ENCODE measurements at regions not wholly inside any gene's neighbourhood (a gene's known extent, or its start where the extent isn't known, plus 50 kb on each side); places are given as distances from the start of the nearest gene placed in this dataset.

DNA sequence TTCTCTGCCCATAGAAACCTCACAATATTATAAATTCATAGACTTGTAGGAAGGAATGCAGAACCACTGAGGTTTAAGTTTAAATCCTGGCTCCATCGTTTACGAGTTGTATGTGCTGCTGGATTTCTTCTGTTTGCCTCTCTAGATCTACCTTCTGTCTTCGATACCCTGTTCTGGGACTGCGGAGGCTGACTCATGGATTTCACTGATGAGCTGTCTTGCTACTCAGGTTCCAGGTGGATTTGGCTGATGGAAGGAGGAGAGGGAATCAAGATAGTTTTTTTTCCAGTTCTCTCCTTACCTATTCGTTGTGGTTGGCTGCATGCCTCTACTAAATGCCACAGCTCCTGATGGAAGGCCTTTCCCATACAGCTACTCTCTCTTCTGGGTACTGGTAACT lies 375.8 kb downstream of the REEP3 start:
- no peaks in the 10 kb centered on the region for H3K36me3 Mint-ChIP-seq (ENCODE audit: low read depth)

DNA sequence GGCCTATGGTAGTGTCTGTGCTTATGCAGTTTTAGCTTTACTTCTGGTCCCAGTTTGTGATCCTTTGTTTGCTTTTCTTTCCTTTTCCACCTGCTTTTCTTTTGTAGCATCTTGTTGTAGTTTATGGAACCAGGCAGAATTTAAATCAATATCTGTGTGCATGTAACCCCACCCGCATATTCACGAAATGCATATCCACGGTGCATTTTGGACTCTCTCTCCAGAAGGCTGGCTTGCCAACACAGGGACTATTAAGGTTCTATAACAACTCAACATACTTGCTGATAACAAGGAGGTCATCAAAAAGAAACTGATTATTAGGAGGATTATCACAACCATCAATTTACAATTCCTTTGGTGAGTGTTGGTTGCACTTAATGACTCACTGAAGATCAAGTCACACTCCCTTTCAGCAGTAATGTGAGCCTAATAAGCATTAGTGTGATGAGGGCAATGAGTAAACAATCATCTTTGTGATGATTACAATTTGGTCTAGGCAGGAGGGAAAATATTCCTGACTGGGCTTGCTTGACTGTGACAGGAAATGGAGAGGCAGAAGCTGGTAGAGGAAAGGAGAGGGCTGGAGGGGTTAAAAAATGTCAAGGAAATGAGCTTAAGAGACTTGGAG lies 378.6 kb downstream of the REEP3 start:
- no peak overlapping the region for H3K27ac Mint-ChIP-seq (ENCODE audit: unreplicated experiment)
- TF ChIP-seq, protein P1, sequence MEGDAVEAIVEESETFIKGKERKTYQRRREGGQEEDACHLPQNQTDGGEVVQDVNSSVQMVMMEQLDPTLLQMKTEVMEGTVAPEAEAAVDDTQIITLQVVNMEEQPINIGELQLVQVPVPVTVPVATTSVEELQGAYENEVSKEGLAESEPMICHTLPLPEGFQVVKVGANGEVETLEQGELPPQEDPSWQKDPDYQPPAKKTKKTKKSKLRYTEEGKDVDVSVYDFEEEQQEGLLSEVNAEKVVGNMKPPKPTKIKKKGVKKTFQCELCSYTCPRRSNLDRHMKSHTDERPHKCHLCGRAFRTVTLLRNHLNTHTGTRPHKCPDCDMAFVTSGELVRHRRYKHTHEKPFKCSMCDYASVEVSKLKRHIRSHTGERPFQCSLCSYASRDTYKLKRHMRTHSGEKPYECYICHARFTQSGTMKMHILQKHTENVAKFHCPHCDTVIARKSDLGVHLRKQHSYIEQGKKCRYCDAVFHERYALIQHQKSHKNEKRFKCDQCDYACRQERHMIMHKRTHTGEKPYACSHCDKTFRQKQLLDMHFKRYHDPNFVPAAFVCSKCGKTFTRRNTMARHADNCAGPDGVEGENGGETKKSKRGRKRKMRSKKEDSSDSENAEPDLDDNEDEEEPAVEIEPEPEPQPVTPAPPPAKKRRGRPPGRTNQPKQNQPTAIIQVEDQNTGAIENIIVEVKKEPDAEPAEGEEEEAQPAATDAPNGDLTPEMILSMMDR (IDR thresholded peaks at IDR 0.05), result no peak
- peaks cover 26% of the 10 kb centered on the region for H3K4me1 Mint-ChIP-seq (ENCODE audit: low read depth)
- no peak overlapping the region for H3K4me3 Mint-ChIP-seq (ENCODE audit: unreplicated experiment)
- no peaks in the 10 kb centered on the region for H3K27me3 Mint-ChIP-seq (ENCODE audit: low read depth)
- no peak for DNase-seq (ENCODE audit: low spot score)
- no peaks in the 10 kb centered on the region for H3K9me3 Mint-ChIP-seq (ENCODE audit: low read depth)
- H3K36me3 Mint-ChIP-seq (ENCODE audit: low read depth), result no peaks in the 10 kb centered on the region

More for the DNA sequence above, 375.8 kb downstream of the REEP3 start:
- DNase-seq (ENCODE audit: low spot score), result no peak
- no peak overlapping the region for H3K27ac Mint-ChIP-seq (ENCODE audit: unreplicated experiment)
- H3K4me3 Mint-ChIP-seq (ENCODE audit: unreplicated experiment), result no peak overlapping the region
- H3K27me3 Mint-ChIP-seq (ENCODE audit: low read depth), result no peaks in the 10 kb centered on the region
- peaks cover 20% of the 10 kb centered on the region for H3K4me1 Mint-ChIP-seq (ENCODE audit: low read depth)
- H3K9me3 Mint-ChIP-seq (ENCODE audit: low read depth), result no peaks in the 10 kb centered on the region
- TF ChIP-seq, protein P1 (IDR thresholded peaks at IDR 0.05), result no peak

DNA sequence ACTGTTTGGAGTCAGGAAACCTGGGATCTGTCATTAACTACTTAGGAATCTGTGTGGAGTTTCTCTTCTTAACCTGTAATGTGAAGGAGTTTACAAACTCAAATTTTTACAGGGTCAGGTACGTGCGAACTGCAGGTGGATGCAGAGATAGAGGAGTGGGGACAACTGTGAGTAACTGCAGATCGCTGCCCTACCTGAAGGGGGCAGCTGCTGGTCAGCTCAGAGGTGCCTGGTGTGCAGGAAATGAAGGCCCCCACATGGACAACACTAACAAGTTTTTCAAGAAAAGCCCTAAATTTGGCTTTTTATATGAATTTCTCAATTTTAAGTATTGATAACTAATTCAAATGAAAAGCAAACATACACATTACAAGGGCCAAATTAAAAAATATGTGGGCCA lies 380.0 kb downstream of the REEP3 start:
- TF ChIP-seq, protein P1 (IDR thresholded peaks at IDR 0.05), result peak; percentile 57
- Mint-ChIP-seq H3K9me3 (ENCODE audit: low read depth) (peaks cover 3% of the 10 kb centered on the region), H3K27me3 (ENCODE audit: low read depth) (no peaks in the 10 kb centered on the region), H3K27ac (ENCODE audit: unreplicated experiment) (no peak overlapping the region), H3K4me1 (ENCODE audit: low read depth) (peaks cover 26% of the 10 kb centered on the region), H3K4me3 (ENCODE audit: unreplicated experiment) (no peak overlapping the region), H3K36me3 (ENCODE audit: low read depth) (no peaks in the 10 kb centered on the region)
- DNase-seq (ENCODE audit: low spot score), result no peak

DNA sequence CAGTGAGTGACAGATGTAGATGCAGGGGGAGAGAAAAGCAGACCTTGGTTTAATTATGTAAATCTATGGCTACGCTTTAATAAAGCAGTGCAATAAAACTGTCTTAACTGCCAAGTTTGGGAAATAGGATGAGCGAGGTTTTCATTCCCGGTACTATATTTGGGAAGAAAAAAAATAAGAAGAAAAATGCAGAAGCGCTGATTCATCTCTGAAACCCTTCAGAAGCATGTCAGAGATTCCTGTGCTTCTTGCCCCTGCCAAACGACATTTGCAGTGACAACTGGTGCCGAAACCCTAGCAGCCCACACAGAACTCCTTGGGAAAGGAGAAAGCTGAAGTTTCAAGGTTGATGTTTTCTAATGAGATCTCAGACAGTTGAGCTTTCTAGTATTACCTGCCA lies 380.7 kb downstream of the REEP3 start:
- H3K4me3 Mint-ChIP-seq (ENCODE audit: unreplicated experiment), result peak overlapping the region; percentile 26
- TF ChIP-seq, protein P1 (IDR thresholded peaks at IDR 0.05), result no peak
- no peaks in the 10 kb centered on the region for H3K36me3 Mint-ChIP-seq (ENCODE audit: low read depth)
- H3K4me1 Mint-ChIP-seq (ENCODE audit: low read depth), result peaks cover 26% of the 10 kb centered on the region
- peaks cover 3% of the 10 kb centered on the region for H3K9me3 Mint-ChIP-seq (ENCODE audit: low read depth)
- H3K27me3 Mint-ChIP-seq (ENCODE audit: low read depth), result no peaks in the 10 kb centered on the region
- no peak for DNase-seq (ENCODE audit: low spot score)
- peak overlapping the region; percentile 61 for H3K27ac Mint-ChIP-seq (ENCODE audit: unreplicated experiment)

DNA sequence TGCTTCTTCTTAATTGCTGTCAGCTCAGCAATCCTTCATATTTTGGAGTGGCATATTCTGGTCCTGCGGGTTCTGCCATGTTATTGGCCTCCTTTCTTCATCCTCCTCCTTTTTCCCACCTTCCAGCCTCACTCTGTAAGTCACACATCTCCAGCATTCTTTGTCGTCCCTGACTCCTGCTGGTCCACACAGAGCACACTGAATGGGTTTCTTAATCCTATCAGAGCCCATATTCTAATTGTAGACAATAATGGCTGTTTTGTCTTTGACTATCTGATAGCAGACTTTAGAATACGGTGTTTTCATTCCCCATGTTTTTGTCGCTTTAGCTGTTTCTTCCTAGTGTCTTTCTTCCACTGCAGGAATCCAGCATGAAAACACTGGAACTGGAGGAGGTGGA lies 389.6 kb downstream of the REEP3 start:
- Mint-ChIP-seq H3K4me3 (ENCODE audit: unreplicated experiment) (no peak overlapping the region), H3K9me3 (ENCODE audit: low read depth) (no peaks in the 10 kb centered on the region), H3K36me3 (ENCODE audit: low read depth) (no peaks in the 10 kb centered on the region), H3K27me3 (ENCODE audit: low read depth) (peaks cover 2% of the 10 kb centered on the region), H3K4me1 (ENCODE audit: low read depth) (no peaks in the 10 kb centered on the region), H3K27ac (ENCODE audit: unreplicated experiment) (no peak overlapping the region)
- DNase-seq (ENCODE audit: low spot score), result no peak
- TF ChIP-seq, protein P1 (IDR thresholded peaks at IDR 0.05), result no peak
